Activated naive CD8-positive, alpha-beta T cell treated with anti-CD3 and anti-CD28 coated beads, Interleukin-2, amount 50 U/mL, for 24 hours (primary cell): ENCODE measurements at regions not wholly inside any gene's neighbourhood (a gene's known extent, or its start where the extent isn't known, plus 50 kb on each side); places are given as distances from the start of the nearest gene placed in this dataset.
"Not testable (repeated sequence)": the region's sequence is repeated elsewhere in the genome, so short reads cannot be mapped to it uniquely, and the experiment has no call there.

Experiments
- ATAC-seq: fragments of 150-1000 bp; cut with Tn5 transposase; one replicate; pipeline ENCODE4 v1.10.0; 2021
- DNase-seq: peaks from one replicate; pipeline ENCODE4 v3.0.0; 2021
- H3K27ac Mint-ChIP-seq: one replicate; pipeline ENCODE4 v1.8.0; 2021; ENCODE audit warnings: mild to moderate bottlenecking, mixed read lengths
- H3K27me3 Mint-ChIP-seq: one replicate; pipeline ENCODE4 v1.8.0; 2021; ENCODE audit warnings: mixed read lengths
- H3K36me3 Mint-ChIP-seq: one replicate; pipeline ENCODE4 v1.8.0; 2021; ENCODE audit warnings: low read depth, mixed read lengths
- H3K4me1 Mint-ChIP-seq: one replicate; pipeline ENCODE4 v1.8.0; 2021; ENCODE audit warnings: mixed read lengths
- H3K4me3 Mint-ChIP-seq: one replicate; pipeline ENCODE4 v1.8.0; 2021; ENCODE audit warnings: mild to moderate bottlenecking, moderate library complexity, mixed read lengths
- H3K9me3 Mint-ChIP-seq: one replicate; pipeline ENCODE4 v1.8.0; 2021; ENCODE audit warnings: mixed read lengths

- DNase-seq = not testable (repeated sequence)
Observed at GRCh38 chr4:9670725-9671124, 110.7 kb upstream of the DRD5 start.

GRCh38 chr4:9677357-9677756 lies 104.1 kb upstream of the DRD5 start:
- DNase-seq, H3K27me3 Mint-ChIP-seq, H3K27ac Mint-ChIP-seq, ATAC-seq, H3K36me3 Mint-ChIP-seq, H3K9me3 Mint-ChIP-seq, H3K4me3 Mint-ChIP-seq, H3K4me1 Mint-ChIP-seq: not testable (repeated sequence)

More at GRCh38 chr4:9670725-9671124, 110.7 kb upstream of the DRD5 start:
- H3K4me1 Mint-ChIP-seq, H3K4me3 Mint-ChIP-seq, H3K27me3 Mint-ChIP-seq, H3K27ac Mint-ChIP-seq, H3K9me3 Mint-ChIP-seq, H3K36me3 Mint-ChIP-seq, ATAC-seq: not testable (repeated sequence)

GRCh38 chr4:9679704-9680478 lies 101.5 kb upstream of the DRD5 start:
- ATAC-seq (no peak), DNase-seq (no peak)
- Mint-ChIP-seq H3K27ac (no peak overlapping the region), H3K4me3 (no peak overlapping the region), H3K4me1 (no peaks in the 10 kb centered on the region), H3K27me3 (no peaks in the 10 kb centered on the region), H3K9me3 (no peaks in the 10 kb centered on the region), H3K36me3 (no peaks in the 10 kb centered on the region)

GRCh38 chr4:9683174-9683573 lies 98.3 kb upstream of the DRD5 start:
- not testable (repeated sequence) for H3K36me3 Mint-ChIP-seq, H3K4me1 Mint-ChIP-seq, ATAC-seq, H3K27ac Mint-ChIP-seq, H3K9me3 Mint-ChIP-seq, H3K27me3 Mint-ChIP-seq, H3K4me3 Mint-ChIP-seq, DNase-seq

- not testable (repeated sequence) for ATAC-seq, H3K36me3 Mint-ChIP-seq, H3K27me3 Mint-ChIP-seq, DNase-seq, H3K9me3 Mint-ChIP-seq, H3K4me3 Mint-ChIP-seq, H3K4me1 Mint-ChIP-seq, H3K27ac Mint-ChIP-seq
Observed at GRCh38 chr4:9685016-9685415, 96.4 kb upstream of the DRD5 start.

GRCh38 chr4:9685692-9686091 lies 95.7 kb upstream of the DRD5 start:
- H3K9me3 Mint-ChIP-seq = no peaks in the 10 kb centered on the region
- peaks cover 2% of the 10 kb centered on the region for H3K4me1 Mint-ChIP-seq
- no peaks in the 10 kb centered on the region for H3K27me3 Mint-ChIP-seq
- no peak overlapping the region for H3K4me3 Mint-ChIP-seq
- DNase-seq (no peak), ATAC-seq (no peak)
- no peak overlapping the region for H3K27ac Mint-ChIP-seq
- H3K36me3 Mint-ChIP-seq = no peaks in the 10 kb centered on the region

- H3K4me3 Mint-ChIP-seq = peak overlapping the region; percentile 73
- H3K9me3 Mint-ChIP-seq = not testable (repeated sequence)
Observed at GRCh38 chr4:9690636-9691237, 90.7 kb upstream of the DRD5 start.

GRCh38 chr4:9691238-9692065 lies 90.0 kb upstream of the DRD5 start:
- peak; percentile 88 for DNase-seq
- ATAC-seq = peak; percentile 100
- Mint-ChIP-seq H3K27ac (peak overlapping the region; percentile 23), H3K4me1 (peaks cover 25% of the 10 kb centered on the region), H3K9me3 (no peaks in the 10 kb centered on the region), H3K36me3 (no peaks in the 10 kb centered on the region), H3K27me3 (no peaks in the 10 kb centered on the region), H3K4me3 (peak overlapping the region; percentile 73)

More at GRCh38 chr4:9690636-9691237, 90.7 kb upstream of the DRD5 start:
- not testable (repeated sequence) for H3K36me3 Mint-ChIP-seq, ATAC-seq, DNase-seq, H3K27me3 Mint-ChIP-seq
- Mint-ChIP-seq H3K4me1 (peaks cover 25% of the 10 kb centered on the region), H3K27ac (peak overlapping the region; percentile 23)

- not testable (repeated sequence) for H3K9me3 Mint-ChIP-seq, ATAC-seq, H3K27me3 Mint-ChIP-seq, H3K4me3 Mint-ChIP-seq, DNase-seq, H3K36me3 Mint-ChIP-seq, H3K27ac Mint-ChIP-seq
- H3K4me1 Mint-ChIP-seq = peaks cover 25% of the 10 kb centered on the region
Observed at GRCh38 chr4:9692791-9693491, 88.5 kb upstream of the DRD5 start.

- DNase-seq, H3K27ac Mint-ChIP-seq, H3K4me3 Mint-ChIP-seq, ATAC-seq, H3K9me3 Mint-ChIP-seq, H3K36me3 Mint-ChIP-seq, H3K27me3 Mint-ChIP-seq: not testable (repeated sequence)
- H3K4me1 Mint-ChIP-seq = peaks cover 25% of the 10 kb centered on the region
Observed at GRCh38 chr4:9694403-9694802, 87.0 kb upstream of the DRD5 start.

GRCh38 chr4:9695994-9696393 lies 85.4 kb upstream of the DRD5 start:
- not testable (repeated sequence) for H3K4me3 Mint-ChIP-seq, H3K27ac Mint-ChIP-seq, H3K9me3 Mint-ChIP-seq, H3K36me3 Mint-ChIP-seq, ATAC-seq, H3K27me3 Mint-ChIP-seq
- H3K4me1 Mint-ChIP-seq = peaks cover 20% of the 10 kb centered on the region
- peak; percentile 16 for DNase-seq

GRCh38 chr4:9696561-9696960 lies 84.9 kb upstream of the DRD5 start:
- not testable (repeated sequence) for H3K27ac Mint-ChIP-seq, DNase-seq, ATAC-seq, H3K4me3 Mint-ChIP-seq, H3K27me3 Mint-ChIP-seq, H3K36me3 Mint-ChIP-seq, H3K9me3 Mint-ChIP-seq
- H3K4me1 Mint-ChIP-seq = peaks cover 17% of the 10 kb centered on the region

GRCh38 chr4:9702019-9702418 lies 79.4 kb upstream of the DRD5 start:
- not testable (repeated sequence) for H3K4me1 Mint-ChIP-seq, H3K4me3 Mint-ChIP-seq, DNase-seq, H3K27ac Mint-ChIP-seq, H3K9me3 Mint-ChIP-seq, H3K27me3 Mint-ChIP-seq, H3K36me3 Mint-ChIP-seq, ATAC-seq

- H3K36me3 Mint-ChIP-seq, H3K27ac Mint-ChIP-seq, DNase-seq, H3K4me1 Mint-ChIP-seq, H3K27me3 Mint-ChIP-seq, ATAC-seq, H3K4me3 Mint-ChIP-seq, H3K9me3 Mint-ChIP-seq: not testable (repeated sequence)
Observed at GRCh38 chr4:9702696-9703095, 78.7 kb upstream of the DRD5 start.
